ENCODE measurements at regions not wholly inside any gene's neighbourhood (a gene's known extent, or its start where the extent isn't known, plus 50 kb on each side); places are given as distances from the start of the nearest gene placed in this dataset.

- DNase-seq (ENCODE audit: low read depth, low spot score): no peak
Measured at GRCh38 chr2:128667391-128667790, 348.7 kb upstream of the HS6ST1 start.

DNA sequence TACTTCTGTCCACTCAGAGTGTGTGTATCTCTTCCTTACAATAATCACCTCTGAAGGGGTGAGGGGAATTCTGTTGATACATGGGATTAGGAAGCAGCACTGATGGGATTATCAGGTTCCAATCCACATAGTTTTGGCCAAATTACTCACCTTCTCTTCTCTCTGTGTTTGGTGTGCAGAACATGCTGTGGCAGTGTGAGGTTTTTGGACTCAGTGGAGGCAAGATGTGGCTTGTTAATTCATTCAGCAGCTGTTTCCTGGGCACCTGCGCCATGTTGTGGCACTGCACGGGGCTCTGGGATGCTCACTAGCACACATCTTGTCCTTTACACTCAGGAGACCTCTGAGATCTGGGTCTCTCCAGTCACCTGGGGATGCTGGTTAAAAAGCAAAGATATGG is 350.3 kb upstream of the HS6ST1 start:
- Histone ChIP-seq H3K79me2 (ENCODE audit: control insufficient read depth, insufficient read depth, low read length) (no peaks in the 10 kb centered on the region), H3K9me3 (replicated peaks; ENCODE audit: control insufficient read depth, insufficient read depth, low read length) (no peaks in the 10 kb centered on the region), H3K9me1 (replicated peaks; ENCODE audit: control insufficient read depth, extremely low read depth, insufficient read depth, low read length) (no peaks in the 10 kb centered on the region), H3K4me3 (replicated peaks in 1 of 3; ENCODE audit: insufficient read depth in 1 of 3, low read depth in 1 of 3, low read length in 3 of 3) (no peak overlapping the region), H3K27ac (ENCODE audit: insufficient read depth, low read depth, low read length) (no peak overlapping the region), H3K36me3 (ENCODE audit: control insufficient read depth in 2 of 2, extremely low read depth in 1 of 2, insufficient read depth in 2 of 2, low read length in 2 of 2) (no peaks in the 10 kb centered on the region), H3K4me1 (ENCODE audit: control insufficient read depth, extremely low read depth, insufficient read depth, low read length) (no peaks in the 10 kb centered on the region), H3K27me3 (ENCODE audit: control insufficient read depth in 2 of 2, insufficient read depth in 2 of 2, low read length in 2 of 2) (no peaks in the 10 kb centered on the region), H2AFZ (ENCODE audit: low read depth, low read length) (no peak overlapping the region), H4K20me1 (replicated peaks; ENCODE audit: control insufficient read depth, extremely low read depth, insufficient read depth, low read length) (no peaks in the 10 kb centered on the region), H3K9ac (replicated peaks; ENCODE audit: extremely low read depth, insufficient read depth, low read length) (no peak overlapping the region), H3K4me2 (ENCODE audit: insufficient read depth, low read length) (no peak overlapping the region)
- BruUV-seq (replicated peaks): no TSS peak
- intact Hi-C loops (cut with micrococcal nuclease) (no loop called here), dilution Hi-C loops (cut with MboI; ENCODE audit: extremely low pct_ligation_motif_present, low sequenced_read_pairs) (no loop called here)
- no peak for DNase-seq (ENCODE audit: low read depth, low spot score)
- TF ChIP-seq EZH2 (IDR thresholded peaks at IDR 0.05; ENCODE audit: borderline replicate concordance, low read depth, low read length, severe bottlenecking) (no peak), FOS (IDR thresholded peaks at IDR 0.05; ENCODE audit: borderline replicate concordance, insufficient read depth, low read length) (no peak), GATA2 (IDR thresholded peaks at IDR 0.05; ENCODE audit: insufficient read depth, insufficient read length, low read depth, low read length) (no peak), MYC (IDR thresholded peaks at IDR 0.05; ENCODE audit: low read depth, low read length) (no peak), POLR2A (IDR thresholded peaks at IDR 0.05; ENCODE audit: low read depth, low read length) (no peak), POLR2AphosphoS5 (IDR thresholded peaks at IDR 0.05; ENCODE audit: insufficient read depth, low read depth, low read length) (no peak), JUN (IDR thresholded peaks at IDR 0.05; ENCODE audit: borderline replicate concordance, insufficient read depth, insufficient read length, low read depth) (no peak)
- CTCF ChIA-PET: no interaction called here
- POLR2A ChIA-PET: no interaction called here
- FAIRE-seq: no peak

More at GRCh38 chr2:128667391-128667790, 348.7 kb upstream of the HS6ST1 start:
- no peak for TF ChIP-seq EZH2 (IDR thresholded peaks at IDR 0.05; ENCODE audit: borderline replicate concordance, low read depth, low read length, severe bottlenecking)
- POLR2A ChIA-PET: no interaction called here
- no peak overlapping the region for H2AFZ ChIP-seq (ENCODE audit: low read depth, low read length)
- BruUV-seq (replicated peaks): no TSS peak
- no peaks in the 10 kb centered on the region for H3K4me1 ChIP-seq (ENCODE audit: control insufficient read depth, extremely low read depth, insufficient read depth, low read length)
- FAIRE-seq: no peak
- no peaks in the 10 kb centered on the region for H3K27me3 ChIP-seq (ENCODE audit: control insufficient read depth in 2 of 2, insufficient read depth in 2 of 2, low read length in 2 of 2)
- CTCF ChIA-PET: no interaction called here
- H3K9me3 ChIP-seq (replicated peaks; ENCODE audit: control insufficient read depth, insufficient read depth, low read length): no peaks in the 10 kb centered on the region
- H3K9me1 ChIP-seq (replicated peaks; ENCODE audit: control insufficient read depth, extremely low read depth, insufficient read depth, low read length): no peaks in the 10 kb centered on the region
- no peak overlapping the region for H3K9ac ChIP-seq (replicated peaks; ENCODE audit: extremely low read depth, insufficient read depth, low read length)
- no peak overlapping the region for H3K4me3 ChIP-seq (replicated peaks in 1 of 3; ENCODE audit: insufficient read depth in 1 of 3, low read depth in 1 of 3, low read length in 3 of 3)
- no peak overlapping the region for H3K27ac ChIP-seq (ENCODE audit: insufficient read depth, low read depth, low read length)
- H3K4me2 ChIP-seq (ENCODE audit: insufficient read depth, low read length): no peak overlapping the region
- no peaks in the 10 kb centered on the region for H3K79me2 ChIP-seq (ENCODE audit: control insufficient read depth, insufficient read depth, low read length)
- dilution Hi-C loops (cut with MboI; ENCODE audit: extremely low pct_ligation_motif_present, low sequenced_read_pairs) (no loop called here), intact Hi-C loops (cut with micrococcal nuclease) (no loop called here)
- H3K36me3 ChIP-seq (ENCODE audit: control insufficient read depth in 2 of 2, extremely low read depth in 1 of 2, insufficient read depth in 2 of 2, low read length in 2 of 2): no peaks in the 10 kb centered on the region
- H4K20me1 ChIP-seq (replicated peaks; ENCODE audit: control insufficient read depth, extremely low read depth, insufficient read depth, low read length): no peaks in the 10 kb centered on the region
